ENCODE measurements at regions not wholly inside any gene's neighbourhood (a gene's known extent, or its start where the extent isn't known, plus 50 kb on each side); places are given as distances from the start of the nearest gene placed in this dataset.

DNA sequence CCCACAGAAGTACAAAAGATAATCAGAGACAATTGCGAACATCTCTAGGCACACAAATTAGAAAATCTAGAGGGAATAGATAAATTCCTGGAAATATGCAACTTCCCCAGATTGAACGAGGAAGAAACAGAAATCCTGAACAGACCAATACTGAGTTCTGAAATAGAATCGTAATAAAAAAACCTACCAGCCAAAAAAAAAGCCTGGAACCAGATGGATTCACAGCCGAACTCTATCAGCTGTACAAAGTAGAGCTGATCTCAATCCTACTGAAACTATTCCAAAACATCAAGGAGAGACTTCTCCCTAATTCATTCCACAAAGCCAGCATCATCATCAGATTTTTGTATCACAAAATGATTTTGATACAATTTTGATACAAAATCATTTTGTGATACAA, 206.4 kb downstream of the REEP3 start:
- TF ChIP-seq, protein P1, sequence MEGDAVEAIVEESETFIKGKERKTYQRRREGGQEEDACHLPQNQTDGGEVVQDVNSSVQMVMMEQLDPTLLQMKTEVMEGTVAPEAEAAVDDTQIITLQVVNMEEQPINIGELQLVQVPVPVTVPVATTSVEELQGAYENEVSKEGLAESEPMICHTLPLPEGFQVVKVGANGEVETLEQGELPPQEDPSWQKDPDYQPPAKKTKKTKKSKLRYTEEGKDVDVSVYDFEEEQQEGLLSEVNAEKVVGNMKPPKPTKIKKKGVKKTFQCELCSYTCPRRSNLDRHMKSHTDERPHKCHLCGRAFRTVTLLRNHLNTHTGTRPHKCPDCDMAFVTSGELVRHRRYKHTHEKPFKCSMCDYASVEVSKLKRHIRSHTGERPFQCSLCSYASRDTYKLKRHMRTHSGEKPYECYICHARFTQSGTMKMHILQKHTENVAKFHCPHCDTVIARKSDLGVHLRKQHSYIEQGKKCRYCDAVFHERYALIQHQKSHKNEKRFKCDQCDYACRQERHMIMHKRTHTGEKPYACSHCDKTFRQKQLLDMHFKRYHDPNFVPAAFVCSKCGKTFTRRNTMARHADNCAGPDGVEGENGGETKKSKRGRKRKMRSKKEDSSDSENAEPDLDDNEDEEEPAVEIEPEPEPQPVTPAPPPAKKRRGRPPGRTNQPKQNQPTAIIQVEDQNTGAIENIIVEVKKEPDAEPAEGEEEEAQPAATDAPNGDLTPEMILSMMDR (IDR thresholded peaks at IDR 0.05; ENCODE audit: low read length) = no peak
- no peak for TF ChIP-seq EZH2phosphoT487 (IDR thresholded peaks at IDR 0.05; ENCODE audit: low read length)

Measured in MM.1S (cell line).